ENCODE measurements at regions not wholly inside any gene's neighbourhood (a gene's known extent, or its start where the extent isn't known, plus 50 kb on each side); places are given as distances from the start of the nearest gene placed in this dataset.

DNA sequence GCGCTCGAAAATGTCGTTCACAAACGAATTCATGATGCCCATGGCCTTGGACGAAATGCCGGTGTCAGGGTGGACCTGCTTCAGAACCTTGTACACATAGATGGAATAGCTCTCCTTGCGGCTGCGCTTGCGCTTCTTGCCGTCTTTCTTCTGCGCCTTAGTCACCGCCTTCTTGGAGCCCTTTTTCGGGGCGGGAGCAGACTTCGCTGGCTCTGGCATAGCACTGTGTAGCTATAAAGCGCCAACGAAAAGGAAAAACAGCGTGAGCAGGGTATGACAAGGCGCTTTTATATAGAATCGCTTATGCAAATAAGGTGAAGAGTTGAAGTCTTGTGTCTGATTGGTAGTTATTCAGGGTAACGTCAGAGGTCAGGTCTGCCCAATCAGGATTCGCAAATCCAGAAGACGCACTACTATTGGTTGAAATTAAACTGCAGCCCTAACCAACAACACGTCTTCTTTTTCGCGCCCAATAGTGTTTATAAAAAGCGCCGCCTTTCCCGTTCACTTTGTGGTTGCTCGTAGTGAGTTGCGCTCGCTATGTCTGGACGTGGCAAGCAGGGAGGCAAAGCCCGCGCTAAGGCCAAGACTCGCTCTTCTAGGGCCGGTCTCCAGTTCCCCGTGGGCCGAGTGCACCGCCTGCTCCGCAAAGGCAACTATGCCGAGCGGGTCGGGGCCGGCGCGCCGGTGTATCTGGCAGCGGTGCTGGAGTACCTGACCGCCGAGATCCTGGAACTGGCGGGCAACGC lies 114.8 kb upstream of the PRSS16 start:
- DNase-seq (peak; percentile 83 to 95 (median 84)), ATAC-seq (peak; percentile 97)
- Histone ChIP-seq H3K36me3 (replicated peaks in 1 of 2; ENCODE audit: insufficient read depth in 1 of 2, low read depth in 2 of 2) (no peaks in the 10 kb centered on the region), H3K4me3 (no peak overlapping the region), H3K27ac (peak overlapping the region; percentile 52 to 86 (median 68)), H3K9me3 (no peaks in the 10 kb centered on the region), H3K4me1 (peaks cover 19% of the 10 kb centered on the region), H3K27me3 (no peaks in the 10 kb centered on the region)
- WGBS, 2 donors, result 2 to 3% methylated on average over 46 to 53 of the region's 53 CpGs
- intact Hi-C loops (cut with DNase I), result no loop called here
- TF ChIP-seq, protein P1, sequence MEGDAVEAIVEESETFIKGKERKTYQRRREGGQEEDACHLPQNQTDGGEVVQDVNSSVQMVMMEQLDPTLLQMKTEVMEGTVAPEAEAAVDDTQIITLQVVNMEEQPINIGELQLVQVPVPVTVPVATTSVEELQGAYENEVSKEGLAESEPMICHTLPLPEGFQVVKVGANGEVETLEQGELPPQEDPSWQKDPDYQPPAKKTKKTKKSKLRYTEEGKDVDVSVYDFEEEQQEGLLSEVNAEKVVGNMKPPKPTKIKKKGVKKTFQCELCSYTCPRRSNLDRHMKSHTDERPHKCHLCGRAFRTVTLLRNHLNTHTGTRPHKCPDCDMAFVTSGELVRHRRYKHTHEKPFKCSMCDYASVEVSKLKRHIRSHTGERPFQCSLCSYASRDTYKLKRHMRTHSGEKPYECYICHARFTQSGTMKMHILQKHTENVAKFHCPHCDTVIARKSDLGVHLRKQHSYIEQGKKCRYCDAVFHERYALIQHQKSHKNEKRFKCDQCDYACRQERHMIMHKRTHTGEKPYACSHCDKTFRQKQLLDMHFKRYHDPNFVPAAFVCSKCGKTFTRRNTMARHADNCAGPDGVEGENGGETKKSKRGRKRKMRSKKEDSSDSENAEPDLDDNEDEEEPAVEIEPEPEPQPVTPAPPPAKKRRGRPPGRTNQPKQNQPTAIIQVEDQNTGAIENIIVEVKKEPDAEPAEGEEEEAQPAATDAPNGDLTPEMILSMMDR (IDR thresholded peaks at IDR 0.05), result no peak
- TF ChIP-seq POLR2A (IDR thresholded peaks at IDR 0.05), result peak; percentile 42 to 94 (median 93)

DNA sequence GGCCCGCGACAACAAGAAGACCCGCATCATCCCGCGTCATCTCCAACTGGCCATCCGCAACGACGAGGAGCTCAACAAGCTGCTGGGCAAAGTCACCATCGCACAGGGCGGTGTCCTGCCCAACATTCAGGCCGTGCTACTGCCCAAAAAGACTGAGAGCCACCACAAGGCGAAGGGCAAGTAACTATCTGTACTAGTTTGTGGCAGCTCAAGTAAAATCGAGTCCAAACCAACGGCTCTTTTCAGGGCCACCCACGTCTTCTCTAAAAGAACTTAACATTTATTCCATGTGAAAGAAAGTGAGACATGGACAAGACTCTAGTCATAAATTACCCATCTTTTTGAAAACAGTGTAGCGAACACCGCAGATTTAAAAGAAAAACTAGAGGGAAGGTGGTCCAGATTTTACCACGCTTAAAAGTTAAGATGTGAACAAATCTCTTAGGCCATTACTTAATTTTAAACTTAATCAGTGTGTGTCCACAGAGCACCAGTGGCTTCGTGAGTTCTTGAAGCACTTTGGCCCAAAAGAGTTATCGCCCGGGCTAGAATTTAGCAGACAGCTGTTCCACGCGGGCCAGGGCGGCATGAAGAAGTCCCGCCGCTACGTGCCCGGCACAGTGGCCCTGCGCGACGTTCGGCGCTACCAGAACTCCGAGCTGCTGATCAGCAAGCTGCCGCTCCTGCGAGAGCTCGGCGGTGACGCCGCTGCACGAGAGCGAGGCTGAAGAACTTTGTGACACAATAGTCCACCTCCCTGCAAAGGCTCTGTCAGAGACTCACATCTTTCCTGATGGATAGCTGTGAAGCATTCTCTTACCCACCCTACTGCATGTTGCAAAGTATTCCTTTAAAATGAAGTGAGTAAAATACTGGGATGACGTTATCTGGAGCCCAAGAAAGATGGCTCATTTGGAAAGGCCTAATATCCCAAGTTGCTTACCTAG lies 113.9 kb upstream of the PRSS16 start:
- H3K27ac ChIP-seq, result peak overlapping the region in 3 of 4 donors; percentile 35 to 86 (median 72)
- ATAC-seq (no peak), DNase-seq (peak; percentile 32 to 54 (median 43))
- intact Hi-C loops (cut with DNase I), result no loop called here
- peak in 2 of 3 donors; percentile 14 to 15 for TF ChIP-seq POLR2A (IDR thresholded peaks at IDR 0.05)
- TF ChIP-seq, protein P1 (IDR thresholded peaks at IDR 0.05), result no peak
- no peaks in the 10 kb centered on the region for H3K27me3 ChIP-seq
- H3K4me3 ChIP-seq, result no peak overlapping the region
- H3K4me1 ChIP-seq, result peaks cover 19% of the 10 kb centered on the region
- no peaks in the 10 kb centered on the region for H3K36me3 ChIP-seq (replicated peaks in 1 of 2; ENCODE audit: insufficient read depth in 1 of 2, low read depth in 2 of 2)
- no peaks in the 10 kb centered on the region for H3K9me3 ChIP-seq
- WGBS, 2 donors, result 8 to 13% methylated on average over 39 to 43 of the region's 43 CpGs

- 88% methylated on average over 3 of the region's 3 CpGs for WGBS, 2 donors
- peaks cover 19% of the 10 kb centered on the region for H3K4me1 ChIP-seq
- intact Hi-C loops (cut with DNase I), result no loop called here
- no peak overlapping the region for H3K27ac ChIP-seq
- TF ChIP-seq POLR2A (IDR thresholded peaks at IDR 0.05), result no peak
- TF ChIP-seq, protein P1 (IDR thresholded peaks at IDR 0.05), result no peak
- no peak overlapping the region for H3K4me3 ChIP-seq
- DNase-seq, result no peak
- H3K36me3 ChIP-seq (replicated peaks in 1 of 2; ENCODE audit: insufficient read depth in 1 of 2, low read depth in 2 of 2), result no peaks in the 10 kb centered on the region
- H3K27me3 ChIP-seq, result no peaks in the 10 kb centered on the region
- H3K9me3 ChIP-seq, result no peaks in the 10 kb centered on the region
- no peak for ATAC-seq
Measured at GRCh38 chr6:27135087-27135657, 112.3 kb upstream of the PRSS16 start.

DNA sequence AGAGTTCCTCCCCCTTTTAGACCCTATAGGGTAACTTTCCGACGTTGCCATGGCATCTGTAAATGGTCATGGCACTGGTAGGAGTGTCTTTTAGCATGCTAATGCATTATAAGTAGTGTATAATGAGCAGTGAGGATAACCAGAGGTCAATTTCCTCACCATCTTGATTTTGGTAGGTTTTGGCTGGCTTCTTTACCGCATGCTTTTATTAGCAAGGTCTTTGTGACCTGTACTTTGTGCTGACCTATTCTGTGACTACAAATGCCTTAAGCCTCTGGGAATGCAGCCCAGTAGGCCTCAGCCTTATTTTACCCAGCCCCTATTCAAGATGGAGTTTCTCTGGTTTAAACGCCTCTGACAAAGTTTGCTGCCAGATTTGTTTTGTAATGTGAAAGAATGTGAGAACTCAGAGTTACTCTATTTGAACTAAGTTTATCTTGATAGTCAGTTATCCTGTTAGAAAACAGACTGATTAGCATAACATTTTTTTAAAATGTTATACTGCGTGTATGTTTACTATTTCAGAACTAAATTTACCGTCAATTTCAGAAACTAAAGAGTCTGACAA lies 111.3 kb upstream of the PRSS16 start:
- ATAC-seq, result no peak
- WGBS, 2 donors, result 89 to 95% methylated on average over 6 of the region's 6 CpGs
- DNase-seq, result no peak
- no peak for TF ChIP-seq POLR2A (IDR thresholded peaks at IDR 0.05)
- TF ChIP-seq, protein P1 (IDR thresholded peaks at IDR 0.05), result no peak
- H3K9me3 ChIP-seq, result no peaks in the 10 kb centered on the region
- H3K27ac ChIP-seq, result no peak overlapping the region
- no peaks in the 10 kb centered on the region for H3K27me3 ChIP-seq
- no peaks in the 10 kb centered on the region for H3K36me3 ChIP-seq (replicated peaks in 1 of 2; ENCODE audit: insufficient read depth in 1 of 2, low read depth in 2 of 2)
- H3K4me1 ChIP-seq, result peaks cover 15% of the 10 kb centered on the region
- intact Hi-C loops (cut with DNase I), result no loop called here
- H3K4me3 ChIP-seq, result no peak overlapping the region

Measured in body of pancreas (tissue), 4 donors.